SK-N-MC (cell line): ENCODE measurements at regions not wholly inside any gene's neighbourhood (a gene's known extent, or its start where the extent isn't known, plus 50 kb on each side); places are given as distances from the start of the nearest gene placed in this dataset.

ENCODE experiments used
- EZH2 ChIP-seq: fragments of 200-600 bp; sonication (generic); IDR thresholded peaks from one replicate; pipeline ENCODE4 v1.6.1; 2017; ENCODE audit warnings: antibody characterized with exemption
- POLR2AphosphoS5 ChIP-seq: IDR thresholded peaks from 2 replicates; pipeline ENCODE4 v1.6.1; 2012; ENCODE audit warnings: mild to moderate bottlenecking, low read depth, low read length, borderline replicate concordance

DNA sequence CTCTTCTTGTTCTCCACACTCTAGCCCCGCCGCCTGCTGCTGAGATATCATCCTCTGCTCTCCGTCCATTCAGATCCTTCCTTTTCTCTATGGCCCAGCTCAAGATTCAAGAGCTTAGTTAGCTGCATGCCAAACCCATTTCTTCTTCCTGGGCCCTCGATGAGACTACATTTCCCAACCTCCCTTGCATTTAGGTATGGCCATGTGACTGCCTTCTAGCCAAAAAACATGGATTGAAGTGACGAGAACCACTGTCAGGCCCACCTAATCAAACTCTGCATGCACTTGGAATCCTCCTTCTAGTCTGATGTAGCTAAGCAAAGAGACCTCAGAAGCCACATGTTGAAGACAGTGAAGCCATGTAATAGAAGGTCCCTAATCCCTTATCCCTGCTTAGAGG, 308.2 kb downstream of the VPS13C start:
- TF ChIP-seq EZH2 (no peak), POLR2AphosphoS5 (no peak)
